Epithelial cell of esophagus (primary cell): ENCODE measurements at regions not wholly inside any gene's neighbourhood (a gene's known extent, or its start where the extent isn't known, plus 50 kb on each side); places are given as distances from the start of the nearest gene placed in this dataset.

Experiments
- DNase-seq: peaks from one replicate; pipeline ENCODE4 v3.0.0; 2010; ENCODE audit warnings: low read depth
- H3K4me3 ChIP-seq: 2 replicates; pipeline ENCODE4 v1.5.1; 2011; ENCODE audit warnings: mild to moderate bottlenecking, low read length, control low read depth
- CTCF ChIP-seq: IDR thresholded peaks from 2 replicates; pipeline ENCODE4 v1.5.1; 2011; ENCODE audit warnings: low read depth, mild to moderate bottlenecking, low read length, control low read depth, inconsistent platforms; ENCODE audit not compliant: insufficient read depth; ENCODE audit errors: missing control alignments

- no peak for TF ChIP-seq CTCF
- no peak for DNase-seq
- H3K4me3 ChIP-seq, result no peak overlapping the region
Measured at GRCh38 chr7:3094701-3095445, 51.2 kb upstream of the CARD11 start.

- no peak overlapping the region for H3K4me3 ChIP-seq
- no peak for DNase-seq
- no peak for TF ChIP-seq CTCF
Measured at GRCh38 chr7:3097734-3098133, 54.1 kb upstream of the CARD11 start.

- DNase-seq, result no peak
- TF ChIP-seq CTCF, result no peak
Measured at GRCh38 chr7:3102159-3102558, 58.5 kb upstream of the CARD11 start.

GRCh38 chr7:3103614-3104398 is 60.1 kb upstream of the CARD11 start:
- no peak for DNase-seq
- TF ChIP-seq CTCF, result no peak

More at GRCh38 chr7:3102159-3102558, 58.5 kb upstream of the CARD11 start:
- H3K4me3 ChIP-seq, result no peak overlapping the region

GRCh38 chr7:3105856-3106255 is 62.2 kb upstream of the CARD11 start:
- no peak for DNase-seq
- TF ChIP-seq CTCF, result no peak

More at GRCh38 chr7:3103614-3104398, 60.1 kb upstream of the CARD11 start:
- no peak overlapping the region for H3K4me3 ChIP-seq

GRCh38 chr7:3106361-3106826 is 62.7 kb upstream of the CARD11 start:
- DNase-seq, result no peak
- H3K4me3 ChIP-seq, result no peak overlapping the region
- TF ChIP-seq CTCF, result no peak

More at GRCh38 chr7:3105856-3106255, 62.2 kb upstream of the CARD11 start:
- H3K4me3 ChIP-seq, result no peak overlapping the region
